T-helper 2 cell treated with Interferon-gamma antibody and Interleukin-4, amounts not matched to agents 5 μg/mL and 100 μg/mL, for 36 hours (primary cell): ENCODE measurements at regions not wholly inside any gene's neighbourhood (a gene's known extent, or its start where the extent isn't known, plus 50 kb on each side); places are given as distances from the start of the nearest gene placed in this dataset.
A peak's percentile ranks its signal among the peaks of the same experiment; 100 is the strongest.

Source experiments
- DNase-seq: peaks from one replicate; pipeline ENCODE4 v3.0.0; 2021; ENCODE audit warnings: low spot score
- H3K27ac Mint-ChIP-seq: one replicate; pipeline ENCODE4 v1.8.0; 2021; ENCODE audit warnings: mild to moderate bottlenecking, mixed read lengths
- H3K27me3 Mint-ChIP-seq: one replicate; pipeline ENCODE4 v1.8.0; 2021; ENCODE audit warnings: low read depth, mixed read lengths
- H3K36me3 Mint-ChIP-seq: one replicate; pipeline ENCODE4 v1.8.0; 2021; ENCODE audit warnings: low read depth, mixed read lengths
- H3K4me1 Mint-ChIP-seq: one replicate; pipeline ENCODE4 v1.8.0; 2021; ENCODE audit warnings: low read depth, mixed read lengths
- H3K4me3 Mint-ChIP-seq: one replicate; pipeline ENCODE4 v1.8.0; 2022; ENCODE audit warnings: mild to moderate bottlenecking, moderate library complexity, mixed read lengths
- H3K9me3 Mint-ChIP-seq: one replicate; pipeline ENCODE4 v1.8.0; 2021; ENCODE audit warnings: mixed read lengths

DNA sequence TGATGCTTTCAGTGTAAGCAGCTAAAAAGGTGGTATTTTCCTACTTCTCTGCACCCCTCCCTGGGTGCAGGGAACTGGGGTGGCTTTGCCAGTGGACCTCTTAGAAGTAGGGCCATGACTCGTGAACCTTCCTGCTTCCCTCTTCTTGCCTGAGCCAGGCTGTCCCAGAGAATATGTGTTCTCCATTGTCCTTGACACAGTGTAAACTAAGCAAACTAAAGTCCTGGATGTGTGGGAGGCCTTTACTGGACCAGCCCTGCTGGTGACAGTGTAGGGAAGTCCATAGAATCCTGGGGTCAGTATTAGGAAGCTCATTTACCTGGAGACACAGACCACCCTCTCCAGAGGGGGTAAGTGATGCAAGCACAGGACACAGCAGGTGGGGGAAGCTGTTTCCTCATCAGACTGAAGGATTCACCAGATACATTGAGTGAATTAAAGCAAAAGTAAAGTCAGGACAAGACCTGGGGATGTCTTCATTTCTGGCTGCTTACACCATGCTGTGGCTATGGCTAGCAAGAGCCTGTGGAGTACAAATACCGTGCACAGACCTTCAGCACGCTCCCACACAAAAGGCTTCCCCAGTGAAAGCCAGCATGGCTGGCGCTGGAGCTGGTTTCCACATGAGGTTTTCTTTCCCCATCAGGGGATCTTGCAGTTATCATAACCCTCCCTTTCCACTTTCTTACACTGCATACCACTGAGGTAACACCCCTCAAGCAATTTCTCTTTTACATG lies 64.8 kb upstream of the LPP start:
- Mint-ChIP-seq H3K36me3 (no peaks in the 10 kb centered on the region), H3K27ac (no peak overlapping the region), H3K4me1 (no peaks in the 10 kb centered on the region), H3K27me3 (no peaks in the 10 kb centered on the region), H3K9me3 (no peaks in the 10 kb centered on the region), H3K4me3 (no peak overlapping the region)
- no peak for DNase-seq

DNA sequence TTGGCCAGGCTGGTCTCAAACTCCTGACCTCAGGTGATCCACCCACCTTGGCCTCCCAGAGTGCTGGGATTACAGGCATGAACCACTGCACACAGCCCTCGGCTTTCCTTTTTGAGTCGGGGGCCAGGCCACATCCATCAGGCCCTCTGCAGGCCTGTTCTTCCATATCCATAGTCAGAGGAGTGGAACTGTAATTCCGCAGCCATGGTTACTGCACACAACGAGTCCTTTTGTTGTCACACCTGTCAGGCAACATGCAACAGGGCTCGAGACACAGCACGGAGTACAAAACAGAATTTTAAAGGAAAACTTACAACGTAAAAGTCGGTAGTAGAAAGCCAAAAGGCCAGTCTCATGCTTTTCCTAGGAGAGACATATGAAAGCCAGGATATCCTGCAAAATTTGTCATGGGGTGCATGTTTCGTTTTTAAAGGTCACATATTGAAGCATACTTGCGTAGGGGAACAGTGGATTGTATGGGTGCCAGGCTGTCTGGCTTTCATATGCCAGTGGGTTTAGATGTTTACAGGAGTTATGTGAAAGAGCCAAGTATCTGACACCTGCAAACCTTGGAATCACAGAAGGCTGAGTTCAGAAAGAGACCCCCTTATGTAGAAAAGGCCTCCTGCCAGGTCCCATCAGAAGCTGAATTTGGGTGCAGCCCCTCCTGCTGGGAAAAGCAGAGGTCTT lies 63.2 kb upstream of the LPP start:
- DNase-seq: no peak
- Mint-ChIP-seq H3K27me3 (no peaks in the 10 kb centered on the region), H3K4me3 (no peak overlapping the region), H3K9me3 (no peaks in the 10 kb centered on the region), H3K36me3 (no peaks in the 10 kb centered on the region), H3K27ac (no peak overlapping the region), H3K4me1 (no peaks in the 10 kb centered on the region)

DNA sequence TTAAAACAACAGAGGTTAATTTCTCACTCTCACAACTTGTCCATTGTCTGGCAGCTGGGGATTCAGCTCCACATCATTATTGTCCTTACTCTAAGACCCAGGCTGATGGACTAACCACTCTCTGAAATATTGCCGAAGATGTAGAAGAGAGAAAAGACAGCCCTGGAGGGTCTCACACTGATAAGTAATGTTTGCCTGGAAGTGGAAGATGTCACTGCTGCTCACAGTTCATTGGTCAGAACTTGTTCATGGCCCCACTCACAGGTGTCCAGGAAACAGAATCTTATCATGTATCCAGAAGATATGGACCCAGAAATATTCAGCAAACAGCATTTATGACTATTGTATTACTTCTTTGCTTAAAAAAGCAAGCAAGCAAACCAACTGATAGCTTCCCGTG lies 62.2 kb upstream of the LPP start:
- H3K4me3 Mint-ChIP-seq: no peak overlapping the region
- no peaks in the 10 kb centered on the region for H3K36me3 Mint-ChIP-seq
- no peak overlapping the region for H3K27ac Mint-ChIP-seq
- H3K27me3 Mint-ChIP-seq: no peaks in the 10 kb centered on the region
- no peaks in the 10 kb centered on the region for H3K9me3 Mint-ChIP-seq
- no peak for DNase-seq
- no peaks in the 10 kb centered on the region for H3K4me1 Mint-ChIP-seq

DNA sequence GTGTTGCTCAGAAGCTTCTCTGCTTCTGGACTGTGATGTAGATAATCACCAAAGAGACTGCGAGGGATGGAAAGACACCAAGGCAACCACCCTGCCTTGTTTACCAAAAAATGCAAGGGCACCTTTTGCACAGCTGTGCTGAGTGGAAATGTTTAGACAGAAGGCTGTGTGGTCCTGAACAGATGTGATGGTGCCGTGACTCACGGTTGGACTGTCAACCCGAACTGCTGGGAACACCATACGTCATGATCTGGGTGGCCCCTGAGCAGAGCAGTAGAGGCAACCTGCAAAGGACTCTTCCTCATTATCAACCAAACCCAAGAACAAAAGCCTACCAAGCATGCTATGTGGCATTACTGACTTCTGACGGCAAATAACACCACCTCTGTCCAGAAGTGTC lies 61.3 kb upstream of the LPP start:
- Mint-ChIP-seq H3K36me3 (no peaks in the 10 kb centered on the region), H3K27me3 (no peaks in the 10 kb centered on the region), H3K9me3 (no peaks in the 10 kb centered on the region), H3K4me1 (no peaks in the 10 kb centered on the region), H3K27ac (no peak overlapping the region), H3K4me3 (no peak overlapping the region)
- DNase-seq: peak; percentile 48

DNA sequence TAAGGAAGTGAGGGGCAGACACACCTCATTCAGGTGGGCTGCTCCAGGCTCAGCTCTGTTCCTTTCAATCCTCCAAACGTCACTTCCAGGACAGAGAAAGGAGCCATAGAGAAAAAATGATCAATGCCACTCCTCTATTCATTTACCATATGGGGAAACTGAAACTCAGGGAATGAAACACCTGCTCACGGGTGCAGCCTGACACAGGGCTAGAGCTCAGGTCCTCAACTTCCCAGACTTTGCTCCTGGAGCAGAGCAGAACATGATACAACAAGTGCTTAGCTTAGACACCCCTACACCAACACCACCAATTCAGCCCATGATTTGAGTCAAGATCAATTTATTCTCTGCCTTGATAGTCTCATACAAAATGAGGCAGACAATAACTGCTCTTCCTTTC lies 58.5 kb upstream of the LPP start:
- H3K4me1 Mint-ChIP-seq: no peaks in the 10 kb centered on the region
- no peaks in the 10 kb centered on the region for H3K36me3 Mint-ChIP-seq
- H3K9me3 Mint-ChIP-seq: peaks cover 7% of the 10 kb centered on the region
- DNase-seq: no peak
- H3K27ac Mint-ChIP-seq: no peak overlapping the region
- no peak overlapping the region for H3K4me3 Mint-ChIP-seq
- H3K27me3 Mint-ChIP-seq: no peaks in the 10 kb centered on the region

DNA sequence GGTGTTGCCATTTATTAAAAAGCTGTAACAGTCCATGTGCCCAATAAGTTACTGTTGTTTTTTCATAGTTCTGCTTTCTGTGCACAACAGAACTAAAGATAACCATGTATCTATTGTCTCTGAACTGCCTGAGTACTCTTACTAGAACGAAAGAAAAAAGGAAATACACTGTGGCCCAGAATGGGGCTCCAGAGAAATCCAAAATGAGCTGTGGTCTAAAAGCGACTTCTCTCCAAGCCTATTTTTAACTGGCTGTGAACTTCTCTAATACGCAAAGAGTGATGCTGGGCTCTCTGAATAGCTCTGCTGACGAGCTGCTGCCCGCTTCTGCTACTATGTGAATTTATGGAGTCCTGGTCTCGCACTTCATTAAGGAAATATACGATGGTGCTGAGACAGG lies 56.2 kb upstream of the LPP start:
- no peak for DNase-seq
- peaks cover 18% of the 10 kb centered on the region for H3K9me3 Mint-ChIP-seq
- H3K4me3 Mint-ChIP-seq: no peak overlapping the region
- no peak overlapping the region for H3K27ac Mint-ChIP-seq
- H3K36me3 Mint-ChIP-seq: no peaks in the 10 kb centered on the region
- H3K4me1 Mint-ChIP-seq: no peaks in the 10 kb centered on the region
- H3K27me3 Mint-ChIP-seq: no peaks in the 10 kb centered on the region

- DNase-seq: no peak
- Mint-ChIP-seq H3K27me3 (no peaks in the 10 kb centered on the region), H3K36me3 (no peaks in the 10 kb centered on the region), H3K4me3 (no peak overlapping the region), H3K9me3 (peaks cover 18% of the 10 kb centered on the region), H3K4me1 (no peaks in the 10 kb centered on the region), H3K27ac (no peak overlapping the region)
These were observed 54.0 kb upstream of the LPP start for GRCh38 chr3:188099907-188100306.

DNA sequence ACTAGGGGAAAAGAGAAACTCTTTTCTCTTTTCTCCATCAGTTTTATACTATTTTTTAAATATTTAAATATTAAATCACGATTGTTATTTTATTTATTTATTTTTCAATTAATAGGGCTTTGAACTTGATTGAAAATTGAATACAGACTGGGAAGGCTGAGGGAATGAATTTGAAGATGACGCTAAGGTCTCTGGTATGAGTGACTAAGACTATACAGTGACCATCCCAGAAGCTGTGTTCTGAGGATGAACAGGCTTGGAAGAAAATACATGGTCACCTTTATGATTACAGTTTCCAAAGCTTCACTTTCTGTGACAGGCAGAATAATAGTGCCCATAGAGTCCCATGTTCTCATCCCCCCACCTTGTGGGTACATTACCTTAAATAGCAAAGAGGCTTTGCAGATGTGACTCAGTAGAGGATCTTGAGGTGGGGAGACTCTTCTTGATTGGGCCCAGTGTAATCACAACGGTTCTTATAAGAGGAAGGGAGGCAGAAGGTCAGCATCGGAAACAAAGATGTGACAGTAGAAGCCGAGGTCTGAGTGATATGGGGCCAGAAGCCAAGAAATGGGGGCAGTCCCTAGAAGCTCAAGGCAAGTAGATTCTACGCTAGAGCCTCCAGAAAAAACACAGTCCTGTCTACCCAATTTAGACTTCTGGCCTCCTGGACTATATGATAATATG lies 51.0 kb upstream of the LPP start:
- H3K4me1 Mint-ChIP-seq: no peaks in the 10 kb centered on the region

DNA sequence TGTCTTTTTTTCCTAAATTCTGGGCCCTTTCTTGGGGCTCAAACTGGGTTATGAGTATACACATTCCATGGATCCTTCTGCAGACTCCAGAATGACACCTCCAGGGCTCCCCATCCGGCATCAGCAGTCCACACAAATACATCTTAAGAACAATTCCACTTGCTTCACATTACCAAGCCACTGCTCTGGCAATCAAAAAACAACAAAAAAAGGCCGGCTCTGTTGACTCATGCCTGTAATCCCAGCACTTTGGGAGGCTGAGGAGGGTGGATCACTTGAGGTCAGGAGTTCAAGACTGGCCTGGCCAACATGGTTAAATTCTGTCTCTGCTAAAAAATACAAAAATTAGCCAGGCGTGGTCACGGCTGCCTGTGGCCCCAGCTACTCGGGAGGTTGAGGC lies 49.9 kb upstream of the LPP start:
- Mint-ChIP-seq H3K4me3 (no peak overlapping the region), H3K27me3 (peaks cover 9% of the 10 kb centered on the region), H3K36me3 (no peaks in the 10 kb centered on the region), H3K27ac (no peak overlapping the region), H3K9me3 (peaks cover 18% of the 10 kb centered on the region), H3K4me1 (peaks cover 5% of the 10 kb centered on the region)
- no peak for DNase-seq

More for the DNA sequence above, 51.0 kb upstream of the LPP start:
- no peak for DNase-seq
- Mint-ChIP-seq H3K9me3 (peaks cover 18% of the 10 kb centered on the region), H3K4me3 (no peak overlapping the region), H3K36me3 (no peaks in the 10 kb centered on the region), H3K27me3 (peaks cover 9% of the 10 kb centered on the region), H3K27ac (no peak overlapping the region)
